RWPE1 (cell line): ENCODE measurements at regions not wholly inside any gene's neighbourhood (a gene's known extent, or its start where the extent isn't known, plus 50 kb on each side); places are given as distances from the start of the nearest gene placed in this dataset.

Source experiments
- CTCF ChIA-PET: fragments of 350-600 bp; sonication (Branson Sonifier 250); formaldehyde crosslinking; extraction: SDS; loops from one replicate; lab custom pipeline; 2021; lab: Yijun Ruan, JAX
- POLR2A ChIA-PET: fragments of 400-600 bp; formaldehyde crosslinking; extraction: SDS; loops from one replicate; lab custom pipeline; 2020; ENCODE audit warnings: antibody characterized with exemption; ENCODE audit not compliant: low non-redundant PET; lab: Yijun Ruan, JAX
- DNase-seq: peaks from one replicate; pipeline ENCODE4 v3.0.0; 2012; ENCODE audit warnings: low spot score
- H3K27ac ChIP-seq: fragments of 450-650 bp; 2 replicates; pipeline ENCODE4 v1.5.1; 2017
- CTCF ChIP-seq: fragments of 450-650 bp; conservative IDR thresholded peaks from 2 replicates; pipeline ENCODE4 v1.5.1; 2017; ENCODE audit warnings: low read depth, mild to moderate bottlenecking

- no peak overlapping the region for H3K27ac ChIP-seq
- TF ChIP-seq CTCF, result no peak
- POLR2A ChIA-PET, result no interaction called here
- no peak for DNase-seq
- CTCF ChIA-PET, result interaction anchor here (0.6 kb wide), 1 partner anchor 62 kb away, joined by 3 read pairs; no protein-coding TSS in a partner anchor
These were observed 186.2 kb downstream of the KIT start for GRCh38 chr4:54843946-54844345.

DNA sequence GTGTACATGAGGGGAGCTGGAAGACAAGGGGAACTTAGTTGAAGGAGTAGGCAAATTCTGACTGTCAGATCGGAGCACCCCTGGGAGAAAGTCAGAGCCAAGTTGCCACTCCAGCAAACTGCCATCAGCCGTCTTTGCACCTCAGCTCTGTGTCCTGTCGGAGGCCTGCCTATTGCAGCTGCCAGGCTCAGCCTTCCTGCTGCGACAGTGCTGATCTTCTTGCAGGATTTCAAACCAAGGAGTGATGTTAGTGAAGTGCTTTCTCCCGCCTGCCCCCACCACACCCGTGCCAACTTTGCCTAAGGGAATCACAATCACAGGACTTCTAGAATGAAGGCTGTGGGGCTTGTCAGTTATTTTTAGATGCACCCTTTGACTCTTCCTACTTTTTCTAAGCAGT is 185.3 kb downstream of the KIT start:
- TF ChIP-seq CTCF, result no peak
- CTCF ChIA-PET, result interaction anchor here (0.5 to 0.6 kb wide), 2 partner anchors 62 to 1743 kb away, joined by 3 to 5 read pairs; no protein-coding TSS in a partner anchor
- DNase-seq, result no peak
- no peak overlapping the region for H3K27ac ChIP-seq
- POLR2A ChIA-PET, result no interaction called here

DNA sequence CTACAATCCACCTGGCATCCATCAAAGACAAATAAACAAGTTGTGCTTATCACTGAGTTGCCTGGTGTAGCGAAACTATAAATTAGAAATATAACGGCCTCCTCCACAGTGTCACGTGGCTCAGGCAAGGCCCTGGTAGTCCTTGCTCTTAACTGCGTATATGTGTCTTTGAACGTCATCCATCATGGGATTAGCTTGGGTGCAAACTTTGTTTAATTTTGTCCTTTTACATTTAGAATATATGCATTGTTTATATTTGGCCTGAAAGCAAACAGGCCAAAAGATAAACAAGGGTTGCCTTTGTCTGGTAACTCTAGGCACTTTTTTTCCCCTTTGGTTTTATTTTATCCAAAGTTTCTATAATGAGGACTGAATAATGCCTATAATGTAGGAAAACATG is 184.9 kb downstream of the KIT start:
- no peak for DNase-seq
- ChIA-PET POLR2A (no interaction called here), CTCF (interaction anchor here (0.5 to 1.4 kb wide), 2 partner anchors 118 to 1742 kb away, joined by 3 to 5 read pairs; no protein-coding TSS in a partner anchor)
- no peak overlapping the region for H3K27ac ChIP-seq
- no peak for TF ChIP-seq CTCF

DNA sequence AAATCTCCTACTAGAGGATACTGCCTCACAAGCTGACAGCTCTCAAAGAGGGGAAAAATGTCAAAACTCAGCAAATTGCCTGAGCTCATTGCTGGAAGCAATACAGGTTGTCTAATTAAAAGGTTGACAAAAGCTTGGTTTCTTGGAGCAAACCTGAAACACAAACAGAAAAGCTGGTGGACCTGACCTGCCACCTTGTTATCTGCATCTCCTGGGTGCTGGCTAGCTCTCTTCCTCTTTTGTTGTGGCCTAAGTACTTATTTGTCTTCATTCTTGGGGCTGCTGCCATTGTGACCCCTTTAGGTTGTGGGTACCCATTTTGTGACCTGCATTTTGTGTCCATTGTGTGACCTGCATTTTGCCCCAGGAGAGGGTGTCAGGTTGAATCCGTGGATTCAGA is 184.5 kb downstream of the KIT start:
- POLR2A ChIA-PET, result no interaction called here
- no peak overlapping the region for H3K27ac ChIP-seq
- TF ChIP-seq CTCF, result no peak
- CTCF ChIA-PET, result interaction anchor here (0.6 to 1.4 kb wide), 3 partner anchors 113 to 480 kb away, joined by 3 to 4 read pairs (median 3); no protein-coding TSS in a partner anchor
- no peak for DNase-seq

GRCh38 chr4:54840992-54841768 is 183.4 kb downstream of the KIT start:
- DNase-seq, result peak; percentile 10

DNA sequence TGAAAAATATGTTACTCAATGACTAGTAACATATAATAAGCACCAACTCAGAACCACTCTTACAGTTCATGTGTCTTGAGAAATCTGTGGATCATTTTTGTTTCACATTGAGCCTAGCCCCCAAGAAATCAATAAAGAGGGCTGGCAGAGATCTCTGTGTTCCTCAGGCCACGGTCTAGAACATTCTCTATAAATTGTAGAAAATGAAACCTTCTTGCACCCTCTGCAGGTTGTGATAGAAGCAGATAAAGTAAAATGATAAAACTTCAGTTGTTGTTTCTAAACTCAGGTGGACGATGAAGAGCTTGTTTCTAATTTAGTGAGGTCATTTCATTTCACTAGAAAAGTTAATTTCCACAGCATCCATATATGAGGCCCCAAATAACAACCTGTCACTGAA is 182.7 kb downstream of the KIT start:
- ChIA-PET CTCF (interaction anchor here (0.6 kb wide), 1 partner anchor 39 kb away, joined by 3 read pairs; no protein-coding TSS in a partner anchor), POLR2A (no interaction called here)
- H3K27ac ChIP-seq, result no peak overlapping the region
- TF ChIP-seq CTCF, result no peak
- no peak for DNase-seq

More at GRCh38 chr4:54840992-54841768, 183.4 kb downstream of the KIT start:
- H3K27ac ChIP-seq, result no peak overlapping the region
- CTCF ChIA-PET, result interaction anchor here (0.6 to 1.4 kb wide), 4 partner anchors 40 to 479 kb away, joined by 3 to 4 read pairs (median 3); no protein-coding TSS in a partner anchor
- POLR2A ChIA-PET, result no interaction called here
- no peak for TF ChIP-seq CTCF
